GM18873 (cell line): ENCODE measurements at regions not wholly inside any gene's neighbourhood (a gene's known extent, or its start where the extent isn't known, plus 50 kb on each side); places are given as distances from the start of the nearest gene placed in this dataset.

Source experiments
- ATAC-seq: cut with Tn5 transposase; IDR thresholded peaks from one replicate; pipeline ENCODE4 v1.9.1; 2021; ENCODE audit warnings: mild to moderate bottlenecking, moderate library complexity, moderate number of reproducible peaks; ENCODE audit not compliant: unreplicated experiment, low FRiP score

DNA sequence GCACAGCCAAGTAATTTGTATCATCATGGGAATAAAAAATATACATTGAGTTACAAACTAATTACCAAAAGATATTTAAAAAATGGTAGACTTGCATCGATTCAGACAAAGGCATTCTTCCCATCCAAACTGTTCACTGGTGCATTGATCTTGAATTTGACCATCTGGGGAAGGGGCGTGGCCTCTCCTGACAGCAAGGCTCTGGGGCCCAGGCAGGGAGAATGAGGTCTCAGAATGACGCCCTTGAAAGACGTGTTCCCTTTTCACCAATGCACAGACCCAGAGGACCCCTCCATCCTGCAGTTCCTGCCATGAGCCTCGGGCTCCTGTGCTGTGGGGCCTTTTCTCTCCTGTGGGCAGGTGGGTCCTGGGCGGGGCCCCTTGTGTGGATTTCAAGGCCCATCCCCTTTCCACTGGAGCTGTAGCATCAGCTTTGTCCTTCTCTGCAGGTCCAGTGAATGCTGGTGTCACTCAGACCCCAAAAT lies 91.1 kb upstream of the PRSS58 start:
- no peak for ATAC-seq

DNA sequence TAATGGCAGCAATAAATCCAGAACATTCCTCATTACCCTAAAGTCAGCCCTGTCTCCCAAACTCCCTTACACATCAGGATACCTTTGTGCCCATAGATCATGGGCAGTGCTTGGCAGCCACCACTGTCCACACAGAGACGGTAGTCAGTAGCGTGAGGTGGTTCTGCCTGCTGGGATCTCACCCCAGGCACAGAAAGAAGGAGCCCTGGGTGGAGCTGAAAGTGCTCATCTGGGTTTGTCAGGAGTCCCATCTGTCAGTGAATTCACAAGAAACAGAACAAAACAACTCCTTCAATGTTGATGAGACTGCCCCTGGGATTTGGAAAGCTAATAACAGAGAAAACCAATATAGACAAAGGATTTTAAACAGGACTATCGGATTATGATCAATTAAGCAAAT lies 90.2 kb upstream of the PRSS58 start:
- no peak for ATAC-seq

DNA sequence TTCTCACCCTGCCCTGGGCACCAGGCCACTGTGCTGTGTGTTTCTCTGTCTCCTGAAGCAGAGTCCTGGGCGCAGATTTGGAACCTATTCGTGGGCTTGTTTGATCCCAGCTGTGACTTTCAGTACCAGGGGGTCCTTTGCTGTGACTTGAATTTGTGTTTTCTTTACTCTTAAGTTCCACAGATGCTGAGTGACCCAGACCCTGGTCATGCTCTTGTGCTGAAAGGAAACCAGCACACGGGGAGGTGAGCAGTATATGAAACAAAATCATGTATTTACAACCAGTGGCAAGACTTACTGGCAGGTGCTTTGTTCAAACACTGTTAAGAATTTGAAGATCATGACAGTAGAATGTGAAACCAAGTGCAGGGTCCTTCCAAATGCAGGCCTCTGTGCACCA lies 89.2 kb upstream of the PRSS58 start:
- ATAC-seq, result no peak

DNA sequence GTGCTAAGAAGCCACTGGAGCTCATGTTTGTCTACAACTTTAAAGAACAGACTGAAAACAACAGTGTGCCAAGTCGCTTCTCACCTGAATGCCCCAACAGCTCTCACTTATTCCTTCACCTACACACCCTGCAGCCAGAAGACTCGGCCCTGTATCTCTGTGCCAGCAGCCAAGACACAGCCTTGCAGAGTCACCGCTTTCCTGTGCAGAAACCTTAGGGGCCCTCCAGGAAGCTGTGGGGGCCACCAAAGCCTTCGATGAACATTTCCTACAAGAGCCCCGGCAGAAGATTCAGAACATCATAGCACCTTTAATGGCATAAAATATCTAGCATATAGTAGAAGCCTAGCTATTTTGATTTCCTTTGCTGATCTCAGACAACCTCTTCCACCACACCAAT lies 88.0 kb upstream of the PRSS58 start:
- ATAC-seq, result no peak

DNA sequence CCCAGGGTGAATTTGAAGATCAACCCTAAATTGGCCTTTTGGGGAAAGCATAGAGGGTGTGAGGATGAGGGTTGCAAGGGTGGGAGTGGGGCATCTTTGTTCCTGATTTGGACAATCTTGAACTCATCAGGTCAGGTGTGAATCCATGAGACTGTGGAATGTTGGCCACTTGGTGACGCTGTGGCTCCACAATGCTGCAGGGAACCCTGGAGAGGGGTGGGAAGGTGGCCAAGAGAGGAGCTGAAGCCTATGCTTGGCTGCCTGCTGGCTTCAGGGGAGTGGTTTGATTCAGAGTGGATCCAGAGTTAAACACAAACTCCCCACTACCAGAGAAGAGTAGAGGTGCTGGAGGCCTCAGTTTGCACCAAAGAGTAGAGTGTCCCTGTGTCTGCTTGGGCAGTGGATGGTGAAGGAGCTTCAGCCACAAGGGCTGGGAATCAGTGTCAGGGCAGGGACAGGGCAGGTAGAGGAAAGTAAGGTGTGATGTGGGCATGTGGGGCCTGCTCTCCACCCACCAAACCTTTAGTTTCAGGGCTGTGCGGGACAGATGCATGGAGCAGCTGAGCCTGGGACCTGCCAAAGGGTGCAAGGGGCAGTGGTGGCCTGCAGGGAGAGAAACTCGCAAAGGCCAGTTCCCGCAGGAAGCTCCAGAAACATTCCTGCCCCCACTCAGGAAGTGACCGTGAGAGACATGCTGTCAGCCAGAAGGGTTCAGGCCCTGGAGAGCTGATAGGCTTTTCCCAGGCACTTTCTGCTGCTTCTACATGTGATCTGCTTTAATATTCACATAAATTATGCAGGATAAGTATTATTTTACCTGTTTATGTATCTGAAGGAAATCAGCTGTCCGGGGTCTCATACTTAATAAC lies 81.0 kb upstream of the PRSS58 start:
- no peak for ATAC-seq

DNA sequence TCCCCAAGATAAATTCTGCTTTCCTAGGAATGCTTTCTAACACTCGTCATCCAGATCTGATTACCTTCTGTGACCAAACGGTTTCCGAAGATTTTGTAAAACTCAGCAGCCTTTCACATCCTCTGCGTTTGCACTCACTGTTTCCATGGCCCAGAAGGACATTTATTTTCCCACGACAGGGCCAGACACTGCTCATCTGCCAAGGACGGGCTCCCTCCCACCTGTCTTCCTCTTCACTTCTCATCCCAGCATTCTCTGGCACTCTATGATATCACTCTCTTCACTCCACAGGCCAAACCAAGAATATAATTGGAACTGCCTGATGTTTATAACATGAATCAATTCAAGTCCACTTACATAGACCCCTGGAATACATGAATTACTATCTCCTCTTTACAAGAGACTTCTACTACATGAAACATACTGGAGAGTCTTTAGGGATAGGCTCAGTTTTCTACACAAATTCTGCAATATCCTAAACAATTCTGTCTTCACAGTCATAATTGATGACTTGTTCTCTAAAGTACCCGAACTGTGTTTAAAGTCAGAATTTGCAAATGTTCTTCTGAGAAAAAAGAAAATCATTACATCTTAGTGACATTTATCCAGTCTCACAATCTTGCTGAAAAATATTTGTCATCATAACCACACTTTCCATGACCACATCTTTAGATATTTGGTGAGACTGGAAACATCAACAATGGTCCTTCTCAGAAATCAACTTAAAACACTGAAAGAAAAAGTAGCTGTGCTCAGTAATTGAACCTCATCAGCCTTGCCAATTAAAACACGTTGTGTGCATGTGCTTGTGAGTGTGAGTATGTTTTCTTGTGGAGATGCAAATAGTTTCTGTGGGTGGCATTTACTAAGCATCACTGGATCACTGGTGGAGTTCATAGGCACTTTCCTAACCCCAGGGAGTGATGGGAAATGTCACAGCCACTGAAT lies 79.5 kb upstream of the PRSS58 start:
- ATAC-seq, result no peak

DNA sequence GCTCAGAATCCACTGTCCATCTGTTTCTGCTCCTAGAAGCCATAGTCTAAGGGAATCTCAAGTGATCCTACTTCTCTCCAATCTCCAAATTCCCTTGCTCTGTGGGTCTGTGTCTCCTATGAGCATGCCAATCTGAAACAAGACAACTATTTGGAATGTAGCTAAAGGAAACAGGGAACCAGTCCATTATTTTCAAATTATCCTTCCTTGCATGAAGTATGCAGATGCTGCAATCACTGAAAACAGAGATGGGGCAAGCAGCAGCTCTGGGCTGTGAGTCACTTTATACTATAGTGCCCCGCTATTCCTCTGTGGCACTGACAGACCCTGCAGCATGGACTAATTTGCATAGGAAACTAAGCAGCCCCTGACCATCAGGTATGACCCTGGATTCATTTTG lies 76.9 kb upstream of the PRSS58 start:
- no peak for ATAC-seq

DNA sequence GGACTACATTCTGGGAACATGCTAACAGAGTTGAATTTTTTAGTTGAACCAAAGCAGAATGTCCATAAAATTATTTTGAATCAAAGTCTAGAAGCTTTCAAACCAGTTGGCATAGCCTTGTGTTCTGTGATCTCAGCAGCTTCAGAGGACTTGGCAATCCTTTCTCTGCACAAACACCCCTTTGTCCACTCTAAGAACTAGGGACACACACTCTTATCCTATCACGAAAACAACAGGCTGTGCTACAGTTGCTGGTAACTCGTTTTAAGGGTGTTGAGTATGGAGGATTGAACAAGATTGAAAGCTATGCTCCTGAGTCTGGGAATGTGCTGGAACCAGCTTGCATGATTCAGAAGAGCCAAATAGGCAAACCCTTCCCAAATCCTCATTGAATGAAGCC lies 76.4 kb upstream of the PRSS58 start:
- ATAC-seq, result no peak

DNA sequence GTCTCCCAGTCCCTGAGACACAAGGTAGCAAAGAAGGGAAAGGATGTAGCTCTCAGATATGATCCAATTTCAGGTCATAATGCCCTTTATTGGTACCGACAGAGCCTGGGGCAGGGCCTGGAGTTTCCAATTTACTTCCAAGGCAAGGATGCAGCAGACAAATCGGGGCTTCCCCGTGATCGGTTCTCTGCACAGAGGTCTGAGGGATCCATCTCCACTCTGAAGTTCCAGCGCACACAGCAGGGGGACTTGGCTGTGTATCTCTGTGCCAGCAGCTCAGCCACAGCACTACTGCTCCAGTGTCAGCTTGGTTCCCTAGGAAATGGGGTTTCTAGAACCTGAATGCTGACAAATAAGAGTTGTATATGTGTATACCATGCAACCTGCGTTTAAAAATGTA lies 74.6 kb upstream of the PRSS58 start:
- ATAC-seq, result no peak

DNA sequence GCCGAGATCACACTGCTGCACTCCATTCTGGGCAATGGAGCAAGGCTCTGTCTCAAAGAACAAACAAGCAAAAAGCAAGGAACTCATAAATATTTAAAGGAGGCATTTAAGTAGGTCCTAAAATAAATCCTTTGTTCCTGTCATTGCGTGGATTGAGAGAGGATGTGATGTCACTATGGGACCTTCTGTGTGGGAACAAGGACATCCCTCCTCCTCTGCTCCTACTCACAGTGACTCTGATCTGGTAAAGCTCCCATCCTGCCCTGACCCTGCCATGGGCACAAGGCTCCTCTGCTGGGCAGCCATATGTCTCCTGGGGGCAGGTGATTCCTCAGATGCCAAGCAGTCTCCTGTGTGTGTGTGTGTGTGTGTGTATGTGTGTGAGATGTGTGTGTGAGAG lies 74.1 kb upstream of the PRSS58 start:
- ATAC-seq, result no peak

DNA sequence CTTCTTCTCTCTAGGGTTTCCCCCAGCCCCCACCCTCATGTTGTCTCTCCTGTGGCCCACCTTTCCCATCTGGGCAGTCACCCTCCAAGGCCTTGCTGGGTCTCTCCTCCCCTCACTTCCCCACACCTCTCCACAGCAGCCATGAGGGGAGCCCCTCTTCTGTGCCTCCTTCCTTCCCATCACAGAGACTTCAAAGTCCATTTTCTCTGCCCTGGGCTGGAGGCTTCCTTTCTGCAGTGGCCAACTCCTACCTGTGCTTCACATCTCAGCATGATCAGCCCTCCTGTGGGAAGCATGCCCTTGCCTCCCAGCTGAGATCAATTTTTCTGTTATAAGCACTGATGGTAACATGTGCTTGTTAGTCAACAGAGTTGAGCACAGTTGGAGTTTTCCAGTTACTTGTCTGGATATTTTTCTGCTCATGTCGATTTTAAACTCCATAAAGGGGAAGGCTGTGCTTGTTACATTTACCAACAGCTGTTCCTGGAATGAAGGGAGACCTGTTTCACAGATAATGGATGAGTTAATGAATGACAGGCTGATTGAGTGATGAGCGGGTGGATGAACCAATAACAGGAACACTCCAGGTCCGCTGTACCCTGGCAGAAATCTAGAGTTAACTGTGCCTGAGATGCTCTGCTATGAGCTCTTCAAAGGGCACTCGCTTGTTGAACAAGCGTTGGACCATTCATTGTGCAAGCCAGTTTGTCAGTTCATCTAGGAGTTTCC lies 71.4 kb upstream of the PRSS58 start:
- no peak for ATAC-seq

DNA sequence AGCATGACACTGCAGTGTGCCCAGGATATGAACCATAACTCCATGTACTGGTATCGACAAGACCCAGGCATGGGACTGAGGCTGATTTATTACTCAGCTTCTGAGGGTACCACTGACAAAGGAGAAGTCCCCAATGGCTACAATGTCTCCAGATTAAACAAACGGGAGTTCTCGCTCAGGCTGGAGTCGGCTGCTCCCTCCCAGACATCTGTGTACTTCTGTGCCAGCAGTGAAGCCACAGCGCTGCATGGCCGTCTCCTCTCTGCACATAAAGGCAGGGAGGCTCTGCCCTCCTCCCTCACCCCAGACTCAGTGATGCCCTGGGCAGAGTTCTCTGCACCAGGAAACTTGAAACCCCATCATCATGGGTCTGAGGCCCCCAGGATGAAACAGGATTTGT lies 70.7 kb upstream of the PRSS58 start:
- ATAC-seq, result no peak

DNA sequence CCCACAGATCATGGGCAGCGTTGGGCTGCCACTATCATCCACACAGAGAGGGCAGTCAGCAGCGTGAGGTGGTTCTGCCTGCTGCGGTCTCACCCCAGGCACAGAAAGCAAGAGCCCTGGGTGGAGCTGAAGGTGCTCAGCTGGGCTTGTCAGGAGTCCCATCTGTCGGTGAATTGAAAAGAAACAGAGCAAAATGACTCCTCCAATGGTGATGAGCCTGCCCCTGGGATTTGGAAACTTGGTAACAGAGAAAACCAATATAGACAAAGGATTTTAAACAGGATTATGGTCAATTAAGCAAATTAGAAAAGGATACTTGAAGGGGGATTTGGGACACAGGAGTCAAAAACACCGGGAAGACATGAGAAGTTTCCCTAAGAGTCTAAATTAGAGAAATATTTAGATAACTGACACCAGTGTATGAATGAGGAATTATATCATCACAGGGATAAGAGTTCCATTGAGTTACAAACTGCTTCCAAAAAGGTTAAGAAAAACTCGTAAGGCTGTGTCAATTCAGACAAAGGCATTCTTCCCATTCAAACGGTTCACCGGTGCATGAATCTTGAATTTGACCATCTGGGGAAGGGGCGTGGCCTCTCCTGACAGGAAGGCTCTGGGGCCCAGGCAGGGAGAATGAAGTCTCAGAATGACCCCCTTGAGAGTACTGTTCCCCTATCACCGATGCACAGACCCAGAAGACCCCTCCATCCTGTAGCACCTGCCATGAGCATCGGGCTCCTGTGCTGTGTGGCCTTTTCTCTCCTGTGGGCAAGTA lies 70.0 kb upstream of the PRSS58 start:
- ATAC-seq, result no peak

DNA sequence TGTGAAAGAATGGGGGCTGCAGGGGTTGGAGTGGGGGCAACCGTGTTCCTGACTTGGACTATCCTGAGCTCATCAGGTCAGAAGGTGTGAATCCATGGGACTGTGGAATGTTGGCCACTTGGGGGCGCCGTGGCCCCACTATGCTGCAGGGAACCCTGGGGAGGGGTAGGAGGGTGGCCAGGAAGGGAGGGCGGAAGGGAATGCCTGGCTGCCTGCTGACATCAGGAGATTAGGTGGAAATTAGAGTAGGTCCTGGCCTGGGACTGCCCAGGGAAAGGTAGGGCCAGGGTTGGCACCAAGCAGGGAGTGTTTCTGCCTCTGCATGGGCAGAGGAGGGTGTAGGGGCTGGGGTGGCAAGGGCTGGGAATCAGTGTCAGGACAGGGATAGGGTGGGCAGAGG lies 65.8 kb upstream of the PRSS58 start:
- no peak for ATAC-seq

DNA sequence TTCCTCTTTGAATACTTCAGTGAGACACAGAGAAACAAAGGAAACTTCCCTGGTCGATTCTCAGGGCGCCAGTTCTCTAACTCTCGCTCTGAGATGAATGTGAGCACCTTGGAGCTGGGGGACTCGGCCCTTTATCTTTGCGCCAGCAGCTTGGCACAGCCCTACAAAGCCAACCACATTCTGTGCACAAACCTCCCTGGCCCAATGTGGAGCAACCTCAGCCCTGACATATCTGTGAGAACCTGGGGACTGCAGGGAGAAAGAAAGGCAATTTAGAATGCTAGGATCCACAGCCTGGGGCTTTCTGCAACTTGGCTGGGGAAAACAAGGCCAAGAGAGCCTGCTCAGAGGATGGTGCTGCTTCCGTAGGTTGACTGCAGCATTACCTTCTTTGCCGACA lies 63.5 kb upstream of the PRSS58 start:
- no peak for ATAC-seq

DNA sequence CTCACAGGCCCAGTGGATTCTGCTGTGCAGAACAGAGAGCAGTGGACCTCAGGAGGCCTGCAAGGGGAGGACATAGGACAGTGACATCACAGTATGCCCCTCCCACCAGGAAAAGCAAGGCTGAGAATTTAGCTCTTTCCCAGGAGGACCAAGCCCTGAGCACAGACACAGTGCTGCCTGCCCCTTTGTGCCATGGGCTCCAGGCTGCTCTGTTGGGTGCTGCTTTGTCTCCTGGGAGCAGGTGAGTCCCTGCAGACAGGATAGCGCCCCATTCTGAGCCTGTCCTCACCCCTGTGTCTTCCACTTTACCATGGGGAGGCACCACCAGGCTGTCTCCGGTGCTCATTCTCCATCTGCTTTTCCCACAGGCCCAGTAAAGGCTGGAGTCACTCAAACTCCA lies 63.0 kb upstream of the PRSS58 start:
- ATAC-seq, result no peak

DNA sequence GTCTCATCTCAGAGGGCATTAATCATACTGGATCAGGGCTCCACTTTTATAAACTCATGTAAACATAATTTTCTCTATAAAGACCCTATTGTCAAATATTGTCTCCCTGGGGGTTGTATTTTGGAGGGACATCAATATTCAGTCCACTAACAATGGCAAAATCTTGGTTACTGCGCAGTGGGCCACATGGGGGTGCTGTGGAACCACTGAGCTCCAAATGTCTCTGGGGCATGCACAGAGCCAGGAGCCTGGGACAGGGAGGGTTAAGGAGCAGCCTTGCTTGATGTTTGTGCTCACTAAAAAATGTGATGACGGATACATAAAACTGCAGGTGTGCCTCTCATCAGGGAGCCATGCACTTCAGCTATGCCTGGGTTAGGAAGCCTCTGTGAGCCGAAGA lies 62.1 kb upstream of the PRSS58 start:
- ATAC-seq, result no peak

DNA sequence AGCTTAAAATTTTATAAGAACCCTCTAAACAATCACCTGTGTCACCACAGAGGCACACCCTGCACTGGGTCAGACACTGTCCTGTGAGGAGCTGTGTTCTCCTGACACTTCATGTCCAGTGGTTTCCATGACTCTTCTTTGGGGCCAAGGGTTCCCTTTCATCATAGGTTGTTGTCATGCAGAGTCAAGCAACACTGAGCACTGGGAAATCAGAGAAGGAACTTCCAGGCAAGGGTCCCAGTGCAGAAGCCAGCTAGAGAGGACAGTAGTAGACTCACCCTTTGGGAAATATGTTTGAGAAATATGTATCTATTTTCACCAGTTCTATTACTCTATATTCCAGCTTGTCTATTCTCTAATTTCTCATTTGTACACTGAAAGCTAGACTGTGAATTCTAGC lies 56.4 kb upstream of the PRSS58 start:
- no peak for ATAC-seq

DNA sequence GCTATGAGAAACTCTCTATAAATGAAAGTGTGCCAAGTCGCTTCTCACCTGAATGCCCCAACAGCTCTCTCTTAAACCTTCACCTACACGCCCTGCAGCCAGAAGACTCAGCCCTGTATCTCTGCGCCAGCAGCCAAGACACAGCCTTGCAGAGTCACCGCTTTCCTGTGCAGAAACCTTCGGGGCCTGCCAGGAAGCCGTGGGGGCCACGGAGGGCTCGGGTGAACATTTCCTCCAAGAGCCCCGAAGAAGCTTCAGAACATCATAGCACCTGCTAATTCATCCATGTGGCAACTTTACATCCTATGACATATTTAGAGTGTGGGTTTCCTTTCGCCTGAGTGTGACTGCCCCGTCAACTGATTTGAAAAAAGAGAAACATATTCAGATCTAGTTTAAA lies 55.7 kb upstream of the PRSS58 start:
- no peak for ATAC-seq

DNA sequence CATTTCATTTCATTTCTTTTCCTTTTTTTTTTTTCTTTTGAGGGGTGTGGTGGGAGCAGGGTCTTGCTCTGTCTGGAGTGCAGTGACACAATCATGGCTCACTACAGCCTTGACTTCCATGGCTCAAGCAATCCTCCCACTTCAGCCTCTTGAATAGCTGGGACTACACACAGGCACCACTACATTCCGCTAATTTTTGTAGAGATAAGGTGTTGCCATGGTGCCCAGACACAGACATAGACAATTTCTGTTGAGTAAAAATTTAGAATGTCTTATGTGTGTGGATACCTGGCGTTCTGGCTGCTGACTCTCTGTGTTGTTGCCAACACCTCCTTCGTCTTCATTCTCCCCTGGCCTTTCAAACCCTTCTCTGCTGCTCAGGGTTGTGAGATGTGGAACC lies 54.0 kb upstream of the PRSS58 start:
- ATAC-seq, result no peak
